AG09319 (cell line): ENCODE measurements at regions not wholly inside any gene's neighbourhood (a gene's known extent, or its start where the extent isn't known, plus 50 kb on each side); places are given as distances from the start of the nearest gene placed in this dataset.

ENCODE experiments used
- DNase-seq: peaks from one replicate; pipeline ENCODE4 v3.0.0-alpha.2; 2010; ENCODE audit warnings: low read depth; ENCODE audit errors: extremely low read depth
- CTCF ChIP-seq: IDR thresholded peaks from 2 replicates; pipeline ENCODE4 v1.5.1; 2011; ENCODE audit warnings: low read depth, mild to moderate bottlenecking, inconsistent platforms, low read length, moderate library complexity

- no peak for TF ChIP-seq CTCF
- no peak for DNase-seq
Measured at GRCh38 chr13:50382511-50382910, 367.3 kb downstream of the KCNRG start.

DNA sequence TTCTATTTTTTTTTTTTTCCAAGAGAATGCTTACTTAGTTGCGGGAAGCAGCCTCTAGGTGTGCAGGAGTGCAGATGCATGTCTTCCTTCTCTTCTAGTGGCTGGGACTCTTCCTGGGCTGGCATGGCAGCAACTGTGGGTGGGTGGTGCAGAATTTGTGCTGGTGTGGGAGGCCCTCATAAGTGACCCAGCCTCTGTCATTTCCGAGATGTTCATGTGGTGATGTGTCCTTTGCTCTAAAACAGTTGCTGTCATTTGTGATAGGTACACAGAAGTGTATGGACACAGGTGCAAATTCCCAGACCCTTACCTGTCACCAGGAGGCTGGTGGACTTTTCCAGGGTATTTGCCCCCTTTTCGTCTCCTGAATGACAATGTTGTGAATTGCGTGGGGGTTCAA, 367.7 kb downstream of the KCNRG start:
- no peak for DNase-seq
- no peak for TF ChIP-seq CTCF

DNA sequence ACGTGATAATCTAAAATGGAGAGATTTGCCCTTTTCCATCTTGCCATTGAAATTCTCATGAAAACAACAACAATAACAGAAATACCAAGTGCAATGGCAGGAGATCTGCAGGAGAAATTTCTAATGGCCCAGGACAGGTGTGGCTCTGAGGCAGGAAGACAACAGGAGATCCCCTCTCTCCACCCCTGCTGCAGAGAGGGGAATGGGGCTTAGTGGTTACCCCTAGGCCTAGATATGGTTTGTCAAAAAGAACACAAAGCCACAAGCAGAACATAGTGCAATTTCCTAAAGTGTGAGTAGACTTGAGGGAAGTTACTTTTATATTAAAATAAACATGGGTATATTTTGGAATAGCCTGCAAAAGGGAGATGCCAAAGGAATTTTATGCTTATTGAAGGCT, 369.5 kb downstream of the KCNRG start:
- no peak for TF ChIP-seq CTCF

DNA sequence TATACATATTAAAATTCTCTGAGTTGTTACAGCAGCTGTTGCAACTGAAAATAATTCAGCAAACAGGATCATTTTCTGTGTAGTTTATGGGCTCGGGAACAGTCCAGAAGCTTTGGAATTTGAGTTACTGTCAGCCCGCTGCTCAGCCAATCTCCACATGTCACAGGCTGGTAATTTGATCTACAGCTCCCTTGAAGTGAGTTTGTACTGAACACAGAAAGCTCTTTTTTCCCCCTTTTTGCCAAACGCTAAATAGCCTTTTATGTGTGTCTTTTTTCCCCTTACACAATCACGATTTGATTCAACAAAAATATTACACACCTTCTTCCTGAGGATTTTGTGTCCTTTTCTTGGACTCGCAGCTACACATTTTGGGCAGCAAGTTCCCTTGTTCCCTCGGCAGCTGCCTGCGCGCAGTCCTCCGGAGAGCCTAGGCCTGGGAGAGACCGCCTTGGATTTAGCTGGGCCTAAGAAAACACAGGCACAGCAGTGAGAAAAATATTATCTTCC, 371.4 kb downstream of the KCNRG start:
- TF ChIP-seq CTCF: no peak
- no peak for DNase-seq

More for the DNA sequence above, 369.5 kb downstream of the KCNRG start:
- no peak for DNase-seq

DNA sequence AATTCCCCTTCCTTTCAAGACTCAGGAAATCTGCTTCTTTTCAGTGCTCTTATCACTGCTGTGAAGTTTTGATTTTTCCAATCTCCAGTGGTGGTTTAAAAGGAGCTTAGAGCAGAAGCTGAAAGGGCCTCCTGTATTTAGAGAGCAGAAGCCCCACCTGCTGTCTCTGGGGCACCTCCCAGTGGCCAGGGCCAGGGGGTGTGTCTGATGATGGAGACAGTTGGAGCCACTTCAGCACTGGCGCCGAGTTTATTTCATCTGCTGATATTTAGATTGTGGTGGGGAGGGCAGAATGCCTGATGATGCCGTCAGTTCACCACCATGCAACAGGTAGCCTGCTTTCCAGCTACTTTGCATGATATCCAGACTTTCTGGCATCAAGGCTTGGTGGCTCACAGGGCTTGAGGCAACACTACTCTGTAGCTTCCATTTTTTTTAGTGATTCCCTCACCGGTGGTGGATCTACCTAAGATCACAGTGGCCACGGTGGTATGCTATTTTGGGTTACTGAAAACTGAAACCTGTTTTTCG, 371.9 kb downstream of the KCNRG start:
- TF ChIP-seq CTCF: peak; percentile 13
- no peak for DNase-seq

GRCh38 chr13:50388481-50388880, 373.2 kb downstream of the KCNRG start:
- TF ChIP-seq CTCF: no peak
- DNase-seq: no peak

DNA sequence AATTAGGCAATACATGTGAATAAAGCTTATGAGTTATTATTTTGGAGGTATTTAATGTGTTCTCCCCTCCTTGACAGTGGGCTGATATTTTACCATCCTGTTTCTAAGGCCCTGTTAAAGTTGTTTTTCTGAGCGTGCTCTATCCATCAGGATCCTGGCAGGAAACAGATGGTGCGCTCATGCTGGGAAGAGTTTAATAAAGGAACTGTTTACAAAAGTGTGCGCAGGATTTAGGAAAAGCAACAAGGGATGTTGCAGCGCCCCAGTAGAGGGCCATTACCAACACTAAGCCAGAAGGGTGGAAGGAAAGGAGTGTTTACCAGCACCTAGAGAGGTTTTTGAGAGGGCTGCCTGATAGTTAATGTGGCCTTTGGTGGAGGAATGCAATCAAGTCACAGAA, 374.5 kb downstream of the KCNRG start:
- TF ChIP-seq CTCF: no peak
- DNase-seq: no peak
